ENCODE measurements at regions not wholly inside any gene's neighbourhood (a gene's known extent, or its start where the extent isn't known, plus 50 kb on each side); places are given as distances from the start of the nearest gene placed in this dataset.

DNA sequence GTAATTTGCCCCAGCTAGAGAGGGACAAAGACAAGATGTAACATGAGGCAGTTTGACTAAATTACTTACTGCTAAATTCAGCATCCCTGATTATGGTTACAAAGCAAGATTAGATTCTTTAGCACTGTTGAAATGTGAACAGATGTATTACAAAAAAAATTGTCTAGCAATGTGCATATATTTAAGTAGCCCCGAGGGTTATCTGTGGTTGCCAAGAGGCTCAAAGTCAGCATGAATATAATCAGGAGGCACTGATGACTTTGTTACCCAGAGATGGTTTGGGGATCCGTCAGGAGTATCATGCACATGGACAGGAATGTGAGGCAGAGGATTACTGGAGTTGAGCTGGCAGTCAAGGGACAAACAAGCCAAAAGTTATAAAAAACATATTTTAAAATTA, 356.9 kb upstream of the CCDC196 start:
- no peaks in the 10 kb centered on the region for H3K36me3 Mint-ChIP-seq (ENCODE audit: insufficient read depth, unreplicated experiment)
- POLR2A ChIA-PET = no interaction called here
- H3K4me1 Mint-ChIP-seq (ENCODE audit: insufficient read depth, unreplicated experiment) = no peaks in the 10 kb centered on the region
- DNase-seq (ENCODE audit: unreplicated experiment) = no peak
- TF ChIP-seq CTCF (IDR thresholded peaks at IDR 0.05; ENCODE audit: unreplicated experiment) = no peak
- CTCF ChIA-PET = interaction anchor here (0.6 kb wide), 1 partner anchor 8 kb away, joined by 3 read pairs; no protein-coding TSS in a partner anchor
- no TSS peak for BruUV-seq (replicated peaks)
- intact Hi-C loops (cut with micrococcal nuclease) = no loop called here
- no peak overlapping the region for H3K4me3 Mint-ChIP-seq (ENCODE audit: unreplicated experiment)
- no peaks in the 10 kb centered on the region for H3K27me3 Mint-ChIP-seq (ENCODE audit: insufficient read depth, unreplicated experiment)
- no peaks in the 10 kb centered on the region for H3K9me3 Mint-ChIP-seq (ENCODE audit: unreplicated experiment)
- no peak overlapping the region for H3K27ac Mint-ChIP-seq (ENCODE audit: low read depth, unreplicated experiment)

GRCh38 chr14:66131111-66131510, 355.1 kb upstream of the CCDC196 start:
- Mint-ChIP-seq H3K4me3 (ENCODE audit: unreplicated experiment) (no peak overlapping the region), H3K4me1 (ENCODE audit: insufficient read depth, unreplicated experiment) (no peaks in the 10 kb centered on the region), H3K27me3 (ENCODE audit: insufficient read depth, unreplicated experiment) (no peaks in the 10 kb centered on the region), H3K9me3 (ENCODE audit: unreplicated experiment) (no peaks in the 10 kb centered on the region), H3K36me3 (ENCODE audit: insufficient read depth, unreplicated experiment) (no peaks in the 10 kb centered on the region), H3K27ac (ENCODE audit: low read depth, unreplicated experiment) (no peak overlapping the region)
- ChIA-PET POLR2A (no interaction called here), CTCF (interaction anchor here (0.6 kb wide), 1 partner anchor 10 kb away, joined by 3 read pairs; no protein-coding TSS in a partner anchor)
- intact Hi-C loops (cut with micrococcal nuclease) = no loop called here
- no peak for DNase-seq (ENCODE audit: unreplicated experiment)
- BruUV-seq (replicated peaks) = no TSS peak
- TF ChIP-seq CTCF (IDR thresholded peaks at IDR 0.05; ENCODE audit: unreplicated experiment) = no peak

GRCh38 chr14:66133666-66134065, 352.5 kb upstream of the CCDC196 start:
- H3K27me3 Mint-ChIP-seq (ENCODE audit: insufficient read depth, unreplicated experiment) = no peaks in the 10 kb centered on the region
- intact Hi-C loops (cut with micrococcal nuclease) = no loop called here
- H3K27ac Mint-ChIP-seq (ENCODE audit: low read depth, unreplicated experiment) = no peak overlapping the region
- no peaks in the 10 kb centered on the region for H3K36me3 Mint-ChIP-seq (ENCODE audit: insufficient read depth, unreplicated experiment)
- no peak for TF ChIP-seq CTCF (IDR thresholded peaks at IDR 0.05; ENCODE audit: unreplicated experiment)
- no TSS peak for BruUV-seq (replicated peaks)
- H3K9me3 Mint-ChIP-seq (ENCODE audit: unreplicated experiment) = no peaks in the 10 kb centered on the region
- H3K4me1 Mint-ChIP-seq (ENCODE audit: insufficient read depth, unreplicated experiment) = no peaks in the 10 kb centered on the region
- no peak for DNase-seq (ENCODE audit: unreplicated experiment)
- no peak overlapping the region for H3K4me3 Mint-ChIP-seq (ENCODE audit: unreplicated experiment)
- CTCF ChIA-PET = no interaction called here
- POLR2A ChIA-PET = no interaction called here

GRCh38 chr14:66135831-66136230, 350.3 kb upstream of the CCDC196 start:
- no peak for DNase-seq (ENCODE audit: unreplicated experiment)
- H3K4me1 Mint-ChIP-seq (ENCODE audit: insufficient read depth, unreplicated experiment) = no peaks in the 10 kb centered on the region
- ChIA-PET POLR2A (no interaction called here), CTCF (no interaction called here)
- no peaks in the 10 kb centered on the region for H3K36me3 Mint-ChIP-seq (ENCODE audit: insufficient read depth, unreplicated experiment)
- H3K27ac Mint-ChIP-seq (ENCODE audit: low read depth, unreplicated experiment) = no peak overlapping the region
- intact Hi-C loops (cut with micrococcal nuclease) = no loop called here
- no peak for TF ChIP-seq CTCF (IDR thresholded peaks at IDR 0.05; ENCODE audit: unreplicated experiment)
- H3K9me3 Mint-ChIP-seq (ENCODE audit: unreplicated experiment) = no peaks in the 10 kb centered on the region
- no peaks in the 10 kb centered on the region for H3K27me3 Mint-ChIP-seq (ENCODE audit: insufficient read depth, unreplicated experiment)
- no peak overlapping the region for H3K4me3 Mint-ChIP-seq (ENCODE audit: unreplicated experiment)
- BruUV-seq (replicated peaks) = no TSS peak

All from MCF 10A (cell line).